ENCODE measurements at regions not wholly inside any gene's neighbourhood (a gene's known extent, or its start where the extent isn't known, plus 50 kb on each side); places are given as distances from the start of the nearest gene placed in this dataset.

- no peak for TF ChIP-seq CTCF (IDR thresholded peaks at IDR 0.05)
- Histone ChIP-seq H3K27ac (no peak overlapping the region), H3K27me3 (no peaks in the 10 kb centered on the region), H3K9me3 (peaks cover 12% of the 10 kb centered on the region), H3K36me3 (no peaks in the 10 kb centered on the region), H3K4me1 (no peaks in the 10 kb centered on the region), H3K4me3 (no peak overlapping the region)
- DNase-seq (no peak), ATAC-seq (no peak)
- intact Hi-C loops (cut with DNase I): no loop called here
Measured at GRCh38 chr4:178320003-178320402, 877.8 kb upstream of the AGA start.

GRCh38 chr4:178322524-178323183 is 880.4 kb upstream of the AGA start:
- Histone ChIP-seq H3K4me1 (no peaks in the 10 kb centered on the region), H3K36me3 (no peaks in the 10 kb centered on the region), H3K27ac (no peak overlapping the region), H3K9me3 (peaks cover 12% of the 10 kb centered on the region), H3K4me3 (no peak overlapping the region), H3K27me3 (no peaks in the 10 kb centered on the region)
- no peak for ATAC-seq
- intact Hi-C loops (cut with DNase I): no loop called here
- TF ChIP-seq CTCF (IDR thresholded peaks at IDR 0.05): no peak
- DNase-seq: no peak

- no peaks in the 10 kb centered on the region for H3K27me3 ChIP-seq
- intact Hi-C loops (cut with DNase I): no loop called here
- no peak for TF ChIP-seq CTCF (IDR thresholded peaks at IDR 0.05)
- H3K36me3 ChIP-seq: no peaks in the 10 kb centered on the region
- H3K27ac ChIP-seq: no peak overlapping the region
- H3K9me3 ChIP-seq: no peaks in the 10 kb centered on the region
- no peaks in the 10 kb centered on the region for H3K4me1 ChIP-seq
- no peak overlapping the region for H3K4me3 ChIP-seq
- ATAC-seq: no peak
- no peak for DNase-seq
Measured at GRCh38 chr4:178329226-178329872, 887.1 kb upstream of the AGA start.

GRCh38 chr4:178333355-178333754 is 891.1 kb upstream of the AGA start:
- intact Hi-C loops (cut with DNase I): no loop called here
- Histone ChIP-seq H3K4me1 (no peaks in the 10 kb centered on the region), H3K27ac (no peak overlapping the region), H3K36me3 (no peaks in the 10 kb centered on the region), H3K27me3 (no peaks in the 10 kb centered on the region), H3K9me3 (no peaks in the 10 kb centered on the region), H3K4me3 (no peak overlapping the region)
- no peak for TF ChIP-seq CTCF (IDR thresholded peaks at IDR 0.05)
- DNase-seq (no peak), ATAC-seq (no peak)

- no peak for ATAC-seq
- TF ChIP-seq CTCF (IDR thresholded peaks at IDR 0.05): no peak
- Histone ChIP-seq H3K4me3 (no peak overlapping the region), H3K4me1 (no peaks in the 10 kb centered on the region), H3K27ac (no peak overlapping the region), H3K36me3 (no peaks in the 10 kb centered on the region), H3K27me3 (no peaks in the 10 kb centered on the region), H3K9me3 (no peaks in the 10 kb centered on the region)
- no peak for DNase-seq
- intact Hi-C loops (cut with DNase I): no loop called here
Measured at GRCh38 chr4:178339769-178340168, 897.5 kb upstream of the AGA start.
